ENCODE measurements at regions not wholly inside any gene's neighbourhood (a gene's known extent, or its start where the extent isn't known, plus 50 kb on each side); places are given as distances from the start of the nearest gene placed in this dataset.

- no peak for TF ChIP-seq POLR2A (IDR thresholded peaks at IDR 0.05)
- TF ChIP-seq, protein P1, sequence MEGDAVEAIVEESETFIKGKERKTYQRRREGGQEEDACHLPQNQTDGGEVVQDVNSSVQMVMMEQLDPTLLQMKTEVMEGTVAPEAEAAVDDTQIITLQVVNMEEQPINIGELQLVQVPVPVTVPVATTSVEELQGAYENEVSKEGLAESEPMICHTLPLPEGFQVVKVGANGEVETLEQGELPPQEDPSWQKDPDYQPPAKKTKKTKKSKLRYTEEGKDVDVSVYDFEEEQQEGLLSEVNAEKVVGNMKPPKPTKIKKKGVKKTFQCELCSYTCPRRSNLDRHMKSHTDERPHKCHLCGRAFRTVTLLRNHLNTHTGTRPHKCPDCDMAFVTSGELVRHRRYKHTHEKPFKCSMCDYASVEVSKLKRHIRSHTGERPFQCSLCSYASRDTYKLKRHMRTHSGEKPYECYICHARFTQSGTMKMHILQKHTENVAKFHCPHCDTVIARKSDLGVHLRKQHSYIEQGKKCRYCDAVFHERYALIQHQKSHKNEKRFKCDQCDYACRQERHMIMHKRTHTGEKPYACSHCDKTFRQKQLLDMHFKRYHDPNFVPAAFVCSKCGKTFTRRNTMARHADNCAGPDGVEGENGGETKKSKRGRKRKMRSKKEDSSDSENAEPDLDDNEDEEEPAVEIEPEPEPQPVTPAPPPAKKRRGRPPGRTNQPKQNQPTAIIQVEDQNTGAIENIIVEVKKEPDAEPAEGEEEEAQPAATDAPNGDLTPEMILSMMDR (IDR thresholded peaks at IDR 0.05) = no peak
- no peak for TF ChIP-seq EP300 (IDR thresholded peaks at IDR 0.05; ENCODE audit: low read depth)
- TF ChIP-seq POLR2AphosphoS5 (IDR thresholded peaks at IDR 0.05) = no peak
These were observed 135.3 kb downstream of the CCDC34 start for GRCh38 chr11:27227736-27228135.

All from transverse colon (tissue), 4 donors.